ENCODE measurements at regions not wholly inside any gene's neighbourhood (a gene's known extent, or its start where the extent isn't known, plus 50 kb on each side); places are given as distances from the start of the nearest gene placed in this dataset.
"Not testable (repeated sequence)": the region's sequence is repeated elsewhere in the genome, so short reads cannot be mapped to it uniquely, and the experiment has no call there.

DNA sequence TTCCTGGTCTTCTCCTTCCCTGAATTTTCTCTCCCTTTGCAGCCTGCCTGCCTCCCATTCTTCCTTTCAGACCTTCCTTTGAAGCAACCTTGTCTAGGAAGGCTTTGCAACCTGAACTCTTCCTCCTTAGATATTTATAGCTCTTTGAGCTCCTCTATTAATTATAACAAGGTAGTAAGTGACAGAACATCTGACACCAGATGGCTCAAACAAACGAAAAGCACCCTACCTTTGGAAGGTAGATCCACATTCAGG lies 57.2 kb upstream of the SLC1A4 start:
- Histone ChIP-seq H3K18ac (ENCODE audit: low read length) (no peak overlapping the region), H3K27ac (ENCODE audit: low read depth, low read length) (no peak overlapping the region), H2BK5ac (ENCODE audit: low read length) (no peak overlapping the region), H3K79me1 (ENCODE audit: low read length) (no peaks in the 10 kb centered on the region), H3K56ac (ENCODE audit: low read length) (no peak overlapping the region), H3K4ac (ENCODE audit: low read depth, low read length) (no peak overlapping the region), H3K4me2 (ENCODE audit: low read length) (no peak overlapping the region), H3K23ac (ENCODE audit: low read length) (no peak overlapping the region), H3K4me1 (ENCODE audit: control insufficient read depth, low read depth, low read length) (no peaks in the 10 kb centered on the region), H3K79me2 (ENCODE audit: control insufficient read depth, insufficient read depth, low read length) (no peaks in the 10 kb centered on the region), H3K4me3 (ENCODE audit: low read length) (no peak overlapping the region), H2BK120ac (ENCODE audit: low read depth, low read length) (no peak overlapping the region), H4K8ac (ENCODE audit: low read depth, low read length) (no peak overlapping the region), H4K5ac (ENCODE audit: low read length) (no peak overlapping the region), H3K9ac (ENCODE audit: low read length) (no peak overlapping the region), H3K27me3 (ENCODE audit: insufficient read depth, low read length, poor library complexity) (no peaks in the 10 kb centered on the region), H3K36me3 (ENCODE audit: control insufficient read depth, insufficient read depth, low read length) (no peaks in the 10 kb centered on the region), H2AK5ac (ENCODE audit: low read length) (no peak overlapping the region), H2BK15ac (replicated peaks; ENCODE audit: low read depth) (no peak overlapping the region)
- DNase-seq: no peak
- no CpG with 5 or more reads among the region's 1 CpG for WGBS (ENCODE audit: extremely low coverage, insufficient coverage, low lambda C conversion rate)

DNA sequence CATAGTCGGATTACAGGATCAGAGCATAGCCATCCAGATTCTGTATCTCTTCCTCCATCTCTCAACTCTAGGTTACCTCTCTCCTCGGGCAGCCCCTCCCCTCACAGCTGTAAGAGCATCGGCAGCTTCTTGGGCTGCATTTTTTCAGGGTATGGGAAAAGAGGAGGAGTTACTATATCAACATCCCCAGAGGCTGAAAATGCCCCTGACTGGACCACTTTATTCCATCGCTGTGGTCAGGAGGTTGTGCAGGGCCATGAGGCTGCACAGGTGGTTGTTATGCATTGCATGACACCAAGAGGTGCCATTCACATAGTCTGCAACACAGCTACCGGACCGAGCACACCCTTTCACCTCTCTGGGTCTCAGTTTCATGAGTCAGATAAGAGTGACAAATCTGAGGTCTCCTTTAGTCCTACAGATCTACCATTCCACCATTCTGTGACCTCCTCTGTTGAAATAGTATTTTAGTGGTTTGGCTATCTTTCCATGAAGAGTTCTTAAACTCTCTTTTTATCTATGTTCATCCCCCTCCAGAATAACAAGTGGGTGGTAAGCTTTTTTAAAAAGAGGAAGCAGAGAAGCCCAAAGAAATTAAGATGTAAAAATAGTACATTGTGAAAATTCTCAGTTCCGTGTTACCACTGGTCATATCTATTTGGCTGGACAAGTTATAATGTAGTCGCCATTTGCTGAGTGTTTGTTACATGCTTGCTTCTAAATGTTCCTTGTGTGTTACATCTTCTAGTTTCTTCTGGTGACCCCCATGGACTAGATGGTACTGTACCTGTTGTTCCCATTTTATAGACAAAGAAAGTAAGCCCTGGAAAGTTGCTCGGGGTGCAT lies 56.6 kb upstream of the SLC1A4 start:
- Histone ChIP-seq H3K18ac (ENCODE audit: low read length) (no peak overlapping the region), H3K36me3 (ENCODE audit: control insufficient read depth, insufficient read depth, low read length) (no peaks in the 10 kb centered on the region), H3K79me2 (ENCODE audit: control insufficient read depth, insufficient read depth, low read length) (no peaks in the 10 kb centered on the region), H4K8ac (ENCODE audit: low read depth, low read length) (no peak overlapping the region), H3K79me1 (ENCODE audit: low read length) (no peaks in the 10 kb centered on the region), H3K23ac (ENCODE audit: low read length) (no peak overlapping the region), H2AK5ac (ENCODE audit: low read length) (no peak overlapping the region), H2BK120ac (ENCODE audit: low read depth, low read length) (no peak overlapping the region), H3K27ac (ENCODE audit: low read depth, low read length) (no peak overlapping the region), H3K27me3 (ENCODE audit: insufficient read depth, low read length, poor library complexity) (no peaks in the 10 kb centered on the region), H2BK15ac (replicated peaks; ENCODE audit: low read depth) (no peak overlapping the region), H3K4me2 (ENCODE audit: low read length) (no peak overlapping the region), H3K4ac (ENCODE audit: low read depth, low read length) (no peak overlapping the region), H3K56ac (ENCODE audit: low read length) (no peak overlapping the region), H4K5ac (ENCODE audit: low read length) (no peak overlapping the region), H3K9ac (ENCODE audit: low read length) (no peak overlapping the region), H2BK5ac (ENCODE audit: low read length) (no peak overlapping the region), H3K4me3 (ENCODE audit: low read length) (no peak overlapping the region), H3K4me1 (ENCODE audit: control insufficient read depth, low read depth, low read length) (no peaks in the 10 kb centered on the region)
- DNase-seq: no peak
- WGBS (ENCODE audit: extremely low coverage, insufficient coverage, low lambda C conversion rate): no CpG with 5 or more reads among the region's 9 CpGs

DNA sequence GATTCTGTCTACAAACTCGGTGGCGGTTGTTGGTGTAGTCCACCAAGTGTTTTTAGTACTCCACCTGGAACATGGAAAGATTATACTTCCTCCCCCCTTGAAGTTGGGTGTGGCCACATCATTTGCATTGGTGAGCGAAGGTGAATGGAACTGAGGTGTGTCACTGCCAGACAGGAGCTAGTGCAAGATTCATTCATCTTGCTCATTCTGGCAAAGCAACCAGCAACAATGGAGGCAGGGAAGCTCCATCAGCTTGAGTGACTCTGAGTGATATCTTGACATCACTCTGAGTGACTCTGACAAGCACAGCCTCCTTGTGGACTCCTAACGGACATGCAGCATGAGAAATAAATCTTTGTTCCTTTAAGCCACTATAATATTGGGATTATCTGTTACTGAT lies 54.7 kb upstream of the SLC1A4 start:
- H2BK15ac ChIP-seq (replicated peaks; ENCODE audit: low read depth): no peak overlapping the region
- H2AK5ac ChIP-seq (ENCODE audit: low read length): no peak overlapping the region
- no peak overlapping the region for H2BK5ac ChIP-seq (ENCODE audit: low read length)
- no peak overlapping the region for H3K23ac ChIP-seq (ENCODE audit: low read length)
- no peak overlapping the region for H2BK120ac ChIP-seq (ENCODE audit: low read depth, low read length)
- H4K5ac ChIP-seq (ENCODE audit: low read length): no peak overlapping the region
- no peaks in the 10 kb centered on the region for H3K4me1 ChIP-seq (ENCODE audit: control insufficient read depth, low read depth, low read length)
- no peaks in the 10 kb centered on the region for H3K79me1 ChIP-seq (ENCODE audit: low read length)
- H3K4me3 ChIP-seq (ENCODE audit: low read length): no peak overlapping the region
- no peak overlapping the region for H3K27ac ChIP-seq (ENCODE audit: low read depth, low read length)
- no CpG with 5 or more reads among the region's 4 CpGs for WGBS (ENCODE audit: extremely low coverage, insufficient coverage, low lambda C conversion rate)
- no peaks in the 10 kb centered on the region for H3K79me2 ChIP-seq (ENCODE audit: control insufficient read depth, insufficient read depth, low read length)
- H3K9ac ChIP-seq (ENCODE audit: low read length): no peak overlapping the region
- H3K56ac ChIP-seq (ENCODE audit: low read length): no peak overlapping the region
- no peak overlapping the region for H3K4ac ChIP-seq (ENCODE audit: low read depth, low read length)
- H3K27me3 ChIP-seq (ENCODE audit: insufficient read depth, low read length, poor library complexity): no peaks in the 10 kb centered on the region
- no peak for DNase-seq
- no peak overlapping the region for H4K8ac ChIP-seq (ENCODE audit: low read depth, low read length)
- H3K18ac ChIP-seq (ENCODE audit: low read length): no peak overlapping the region
- H3K36me3 ChIP-seq (ENCODE audit: control insufficient read depth, insufficient read depth, low read length): no peaks in the 10 kb centered on the region
- H3K4me2 ChIP-seq (ENCODE audit: low read length): no peak overlapping the region

DNA sequence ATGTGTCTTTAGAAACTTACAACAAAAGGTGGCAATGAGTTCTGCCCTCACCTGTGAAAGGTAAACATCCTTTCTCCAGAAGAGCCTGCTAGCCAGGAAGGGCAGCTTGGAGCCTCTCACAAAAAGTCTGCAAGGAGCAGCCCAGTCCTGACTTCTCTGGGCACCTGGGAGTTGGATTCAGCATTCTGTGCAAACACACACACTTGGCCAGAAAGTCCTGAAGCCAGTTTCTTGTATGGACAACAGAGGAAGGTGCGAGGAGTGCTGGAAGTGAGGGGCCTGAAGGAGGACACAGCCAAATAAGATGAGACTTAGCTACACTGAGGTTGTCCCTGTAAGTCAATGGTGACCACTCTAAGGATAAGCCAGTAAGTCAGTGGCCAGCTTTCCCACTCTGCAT lies 52.4 kb upstream of the SLC1A4 start:
- Histone ChIP-seq H3K79me2 (ENCODE audit: control insufficient read depth, insufficient read depth, low read length) (no peaks in the 10 kb centered on the region), H3K79me1 (ENCODE audit: low read length) (no peaks in the 10 kb centered on the region), H3K56ac (ENCODE audit: low read length) (no peak overlapping the region), H3K4me2 (ENCODE audit: low read length) (no peak overlapping the region), H3K4ac (ENCODE audit: low read depth, low read length) (no peak overlapping the region), H2BK5ac (ENCODE audit: low read length) (no peak overlapping the region), H3K4me1 (ENCODE audit: control insufficient read depth, low read depth, low read length) (no peaks in the 10 kb centered on the region), H2AK5ac (ENCODE audit: low read length) (no peak overlapping the region), H3K27ac (ENCODE audit: low read depth, low read length) (no peak overlapping the region), H3K23ac (ENCODE audit: low read length) (no peak overlapping the region), H3K27me3 (ENCODE audit: insufficient read depth, low read length, poor library complexity) (no peaks in the 10 kb centered on the region), H3K4me3 (ENCODE audit: low read length) (no peak overlapping the region), H4K5ac (ENCODE audit: low read length) (no peak overlapping the region), H3K18ac (ENCODE audit: low read length) (no peak overlapping the region), H3K9ac (ENCODE audit: low read length) (no peak overlapping the region), H2BK120ac (ENCODE audit: low read depth, low read length) (no peak overlapping the region), H2BK15ac (replicated peaks; ENCODE audit: low read depth) (no peak overlapping the region), H3K36me3 (ENCODE audit: control insufficient read depth, insufficient read depth, low read length) (no peaks in the 10 kb centered on the region), H4K8ac (ENCODE audit: low read depth, low read length) (no peak overlapping the region)
- no peak for DNase-seq
- no CpG with 5 or more reads among the region's 1 CpG for WGBS (ENCODE audit: extremely low coverage, insufficient coverage, low lambda C conversion rate)

DNA sequence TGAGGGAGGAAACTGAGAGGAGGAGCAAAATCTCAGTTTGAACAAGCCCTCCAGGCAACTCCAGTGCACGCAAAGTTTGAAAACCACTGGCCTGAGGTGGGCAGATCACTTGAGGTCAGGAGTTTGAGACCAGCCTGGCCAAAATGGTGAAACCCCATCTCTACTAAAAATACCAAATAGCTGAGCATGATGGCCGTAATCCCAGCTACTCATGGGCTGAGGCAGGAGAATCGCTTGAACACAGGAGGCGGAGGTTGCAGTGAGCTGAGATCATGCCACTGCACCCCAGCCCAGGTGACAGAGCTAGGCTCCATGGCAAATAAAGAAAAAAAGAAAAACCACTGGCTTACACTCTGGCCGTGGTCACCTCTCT lies 51.9 kb upstream of the SLC1A4 start:
- H4K8ac ChIP-seq (ENCODE audit: low read depth, low read length); H2BK5ac ChIP-seq (ENCODE audit: low read length); H3K4me1 ChIP-seq (ENCODE audit: control insufficient read depth, low read depth, low read length); H3K27ac ChIP-seq (ENCODE audit: low read depth, low read length); H3K23ac ChIP-seq (ENCODE audit: low read length); H3K56ac ChIP-seq (ENCODE audit: low read length); H3K18ac ChIP-seq (ENCODE audit: low read length); H2AK5ac ChIP-seq (ENCODE audit: low read length); H2BK15ac ChIP-seq (replicated peaks; ENCODE audit: low read depth); H4K5ac ChIP-seq (ENCODE audit: low read length); H3K9ac ChIP-seq (ENCODE audit: low read length); H3K27me3 ChIP-seq (ENCODE audit: insufficient read depth, low read length, poor library complexity); DNase-seq; H3K79me2 ChIP-seq (ENCODE audit: control insufficient read depth, insufficient read depth, low read length); H3K79me1 ChIP-seq (ENCODE audit: low read length); H3K4me3 ChIP-seq (ENCODE audit: low read length); H3K4ac ChIP-seq (ENCODE audit: low read depth, low read length); H3K4me2 ChIP-seq (ENCODE audit: low read length); H2BK120ac ChIP-seq (ENCODE audit: low read depth, low read length); H3K36me3 ChIP-seq (ENCODE audit: control insufficient read depth, insufficient read depth, low read length): not testable (repeated sequence)
- WGBS (ENCODE audit: extremely low coverage, insufficient coverage, low lambda C conversion rate): no CpG with 5 or more reads among the region's 5 CpGs

Data from mesendoderm (in vitro differentiated cells).